IMR-90 (cell line): ENCODE measurements at regions not wholly inside any gene's neighbourhood (a gene's known extent, or its start where the extent isn't known, plus 50 kb on each side); places are given as distances from the start of the nearest gene placed in this dataset.

ENCODE experiments used
- ATAC-seq: fragments of 200-7000 bp; cut with Tn5 transposase; 2 replicates; pipeline ENCODE4 v1.9.1; 2020; ENCODE audit warnings: low read depth, mild to moderate bottlenecking, moderate library complexity
- BruUV-seq: library from RNA; stranded (reverse); fragments of 400-500 nt; replicated peaks from 2 replicates; lab custom pipeline; 2021; lab: Mats Ljungman, UMichigan
- CTCF ChIA-PET: fragments of 300-600 bp; formaldehyde crosslinking; extraction: SDS; loops from one replicate; lab custom pipeline; 2021; ENCODE audit warnings: antibody characterized with exemption; lab: Yijun Ruan, JAX
- POLR2A ChIA-PET: fragments of 300-600 bp; sonication (Branson Sonifier 250); formaldehyde crosslinking; loops from one replicate; lab custom pipeline; 2022; ENCODE audit warnings: antibody characterized with exemption; ENCODE audit not compliant: unreplicated experiment; lab: Charles Lee
- DNase-seq: peaks from one replicate; pipeline ENCODE4 v3.0.0; 2013
- H2AFZ ChIP-seq: replicated peaks from 2 replicates; pipeline ENCODE3; 2013; ENCODE audit warnings: low read length, mild to moderate bottlenecking; ENCODE audit not compliant: poor library complexity
- H2AK5ac ChIP-seq: 2 replicates; pipeline ENCODE4 v1.6.1; 2013; ENCODE audit warnings: low read depth, low read length, inconsistent platforms
- H2AK9ac ChIP-seq: replicated peaks from 2 replicates; pipeline ENCODE3; 2013; ENCODE audit warnings: mild to moderate bottlenecking, low read depth, low read length, moderate library complexity; ENCODE audit not compliant: poor library complexity
- H2BK120ac ChIP-seq: 2 replicates; pipeline ENCODE4 v1.6.1; 2013; ENCODE audit warnings: low read depth, low read length, inconsistent platforms
- H2BK15ac ChIP-seq: 3 replicates; pipeline ENCODE4 v1.6.1; 2013; ENCODE audit warnings: low read depth, low read length, inconsistent platforms
- H2BK20ac ChIP-seq: 2 replicates; pipeline ENCODE4 v1.6.1; 2013; ENCODE audit warnings: low read depth, mild to moderate bottlenecking, inconsistent platforms, low read length, moderate library complexity
- H2BK5ac ChIP-seq: 2 replicates; pipeline ENCODE4 v1.6.1; 2013; ENCODE audit warnings: mild to moderate bottlenecking, low read depth, low read length, inconsistent platforms; ENCODE audit not compliant: poor library complexity, severe bottlenecking
- H3K14ac ChIP-seq: replicated peaks from 2 replicates; pipeline ENCODE4 v1.6.1; 2013; ENCODE audit warnings: low read depth, low read length, inconsistent platforms
- H3K18ac ChIP-seq: 2 replicates; pipeline ENCODE4 v1.6.1; 2013; ENCODE audit warnings: low read depth, low read length, control low read depth
- H3K23ac ChIP-seq: 2 replicates; pipeline ENCODE4 v1.6.1; 2013; ENCODE audit warnings: low read depth, low read length, inconsistent platforms
- H3K27ac ChIP-seq: 2 replicates; pipeline ENCODE4 v1.5.1; 2013; ENCODE audit warnings: mild to moderate bottlenecking, control low read depth, low read length; ENCODE audit not compliant: insufficient read depth
- H3K27me3 ChIP-seq: 2 replicates; pipeline ENCODE4 v1.6.1; 2013; ENCODE audit warnings: low read length; ENCODE audit not compliant: control insufficient read depth, insufficient read depth
- H3K36me3 ChIP-seq: 2 replicates; pipeline ENCODE4 v1.6.1; 2013; ENCODE audit warnings: low read length, mixed read lengths; ENCODE audit not compliant: control insufficient read depth, insufficient read depth
- H3K4ac ChIP-seq: 2 replicates; pipeline ENCODE4 v1.6.1; 2013; ENCODE audit warnings: low read depth, low read length, inconsistent platforms
- H3K4me1 ChIP-seq: 2 replicates; pipeline ENCODE4 v1.6.1; 2013; ENCODE audit warnings: low read length, mixed read lengths; ENCODE audit not compliant: control insufficient read depth, insufficient read depth
- H3K4me2 ChIP-seq: 2 replicates; pipeline ENCODE4 v1.6.1; 2013; ENCODE audit warnings: low read depth, mild to moderate bottlenecking, control low read depth, low read length, moderate library complexity
- H3K4me3 ChIP-seq: 2 replicates; pipeline ENCODE4 v1.5.1; 2013; ENCODE audit warnings: low read depth, mild to moderate bottlenecking, control low read depth, low read length, moderate library complexity; ENCODE audit not compliant: insufficient read depth
- H3K56ac ChIP-seq: 2 replicates; pipeline ENCODE4 v1.6.1; 2013; ENCODE audit warnings: low read length, inconsistent platforms; ENCODE audit not compliant: insufficient read depth; ENCODE audit errors: extremely low read depth
- H3K79me1 ChIP-seq, 2 experiments: 2 replicates each; pipeline ENCODE4 v1.6.1; 2013; ENCODE audit warnings: low read length in 2 of 2, inconsistent platforms in 1 of 2, low read depth in 1 of 2
- H3K9ac ChIP-seq: 2 replicates; pipeline ENCODE4 v1.6.1; 2013; ENCODE audit warnings: low read depth, low read length, control low read depth
- H3K9me1 ChIP-seq: 2 replicates; pipeline ENCODE4 v1.6.1; 2013; ENCODE audit warnings: low read length, inconsistent platforms; ENCODE audit not compliant: insufficient read depth
- H3K9me3 ChIP-seq: 2 replicates; pipeline ENCODE4 v1.6.1; 2013; ENCODE audit warnings: low read length; ENCODE audit not compliant: control insufficient read depth, insufficient read depth
- H4K20me1 ChIP-seq: 2 replicates; pipeline ENCODE4 v1.6.1; 2013; ENCODE audit warnings: low read length, inconsistent platforms; ENCODE audit not compliant: insufficient read depth
- H4K5ac ChIP-seq: 2 replicates; pipeline ENCODE4 v1.6.1; 2013; ENCODE audit warnings: mild to moderate bottlenecking, low read depth, low read length, control low read depth
- H4K8ac ChIP-seq, 2 experiments: 2 replicates each; pipeline ENCODE4 v1.6.1; 2013; ENCODE audit warnings: low read depth in 2 of 2, low read length in 2 of 2, control low read depth in 1 of 2, inconsistent platforms in 1 of 2
- H4K91ac ChIP-seq: 2 replicates; pipeline ENCODE4 v1.6.1; 2013; ENCODE audit warnings: low read depth, low read length, inconsistent platforms; ENCODE audit not compliant: insufficient read depth
- BHLHE40 ChIP-seq: fragments of 150-350 bp; IDR thresholded peaks from 2 replicates; pipeline ENCODE4 v1.6.1; 2016; ENCODE audit warnings: mild to moderate bottlenecking, low read depth, low read length
- CHD1 ChIP-seq: IDR thresholded peaks from 2 replicates; pipeline ENCODE4 v1.6.1; 2012; ENCODE audit warnings: low read depth, low read length, improper control_type of control experiment
- CTCF ChIP-seq: conservative IDR thresholded peaks from 2 replicates; pipeline ENCODE4 v1.5.1; 2012; ENCODE audit warnings: mild to moderate bottlenecking, low read depth, low read length, improper control_type of control experiment
- FOS ChIP-seq: fragments of 150-350 bp; IDR thresholded peaks from 2 replicates; pipeline ENCODE4 v1.6.1; 2016; ENCODE audit warnings: low read depth, low read length
- MAZ ChIP-seq: IDR thresholded peaks from 2 replicates; pipeline ENCODE4 v1.6.1; 2012; ENCODE audit warnings: low read depth, mild to moderate bottlenecking, low read length, improper control_type of control experiment, moderate library complexity, borderline replicate concordance
- MXI1 ChIP-seq: IDR thresholded peaks from 2 replicates; pipeline ENCODE4 v1.6.1; 2012; ENCODE audit warnings: low read depth, mild to moderate bottlenecking, low read length, moderate library complexity, borderline replicate concordance
- POLR2A ChIP-seq: IDR thresholded peaks from 2 replicates; pipeline ENCODE4 v1.6.1; 2012; ENCODE audit warnings: mild to moderate bottlenecking, low read depth, low read length
- RFX5 ChIP-seq: IDR thresholded peaks from 2 replicates; pipeline ENCODE4 v1.8.0; 2012; ENCODE audit warnings: low read depth, mild to moderate bottlenecking, low read length, moderate library complexity
- SMC3 ChIP-seq: fragments of 150-350 bp; IDR thresholded peaks from 2 replicates; pipeline ENCODE4 v1.6.1; 2016; ENCODE audit warnings: low read depth, mild to moderate bottlenecking, antibody characterized with exemption, low read length, moderate library complexity
- WGBS, 2 experiments: methylation state at CpG; one replicate each; pipeline versions ENCODE4 v1.1.5 to v1.1.7; 2013; ENCODE audit warnings: missing lambda C conversion rate in 2 of 2; ENCODE audit not compliant: insufficient read length in 1 of 2; ENCODE audit errors: extremely low coverage in 2 of 2; 5-methylcytosine and 5-hydroxymethylcytosine counted together
- dilution Hi-C: fragments of 300-500 bp; cut with HindIII; formaldehyde crosslinking; loops from one replicate; pipeline ENCODE4 v1.14.3; 2018; ENCODE audit warnings: low sequenced_read_pairs; ENCODE audit not compliant: unreplicated experiment
- in situ Hi-C: fragments of 300-500 bp; cut with MboI; formaldehyde crosslinking; loops from 3 replicates; pipeline ENCODE4 v1.14.3; 2019; ENCODE audit warnings: low sequenced_read_pairs, inconsistent platforms, mixed read lengths
- intact Hi-C: fragments of 100-400 bp; cut with micrococcal nuclease; formaldehyde crosslinking; loops from 2 replicates; pipeline ENCODE4 v1.10.0; 2022

- dilution Hi-C loops (no loop called here), intact Hi-C loops (no loop called here), in situ Hi-C loops (no loop called here)
- no peak overlapping the region for H2AK9ac ChIP-seq
- H3K9me3 ChIP-seq = no peaks in the 10 kb centered on the region
- H3K27ac ChIP-seq = no peak overlapping the region
- no peak overlapping the region for H2AK5ac ChIP-seq
- no peak overlapping the region for H3K4me2 ChIP-seq
- H3K14ac ChIP-seq = no peak overlapping the region
- no peak overlapping the region for H3K4me3 ChIP-seq
- no peak overlapping the region for H3K4ac ChIP-seq
- BruUV-seq = no TSS peak
- H3K36me3 ChIP-seq = no peaks in the 10 kb centered on the region
- DNase-seq (no peak), ATAC-seq (no peak)
- H3K4me1 ChIP-seq = no peaks in the 10 kb centered on the region; the same call in 1 of the 2 replicates
- H4K20me1 ChIP-seq = no peaks in the 10 kb centered on the region
- no peak overlapping the region for H4K91ac ChIP-seq
- H3K27me3 ChIP-seq = no peaks in the 10 kb centered on the region; the same call in 1 of the 2 replicates
- H4K8ac ChIP-seq = no peak overlapping the region
- ChIA-PET CTCF (no interaction called here), POLR2A (no interaction called here)
- H3K9me1 ChIP-seq = no peaks in the 10 kb centered on the region
- no peak overlapping the region for H2BK15ac ChIP-seq
- H3K79me1 ChIP-seq = no peaks in the 10 kb centered on the region
- no peak for TF ChIP-seq SMC3
- no peak for TF ChIP-seq CTCF
- TF ChIP-seq POLR2A = no peak
- no peak for TF ChIP-seq MXI1
- TF ChIP-seq BHLHE40 = no peak
- no peak for TF ChIP-seq FOS
- TF ChIP-seq RFX5 = no peak
- TF ChIP-seq CHD1 = no peak
- TF ChIP-seq MAZ = no peak
- no peak overlapping the region for H2BK20ac ChIP-seq
- no peak overlapping the region for H3K9ac ChIP-seq
- no peak overlapping the region for H2AFZ ChIP-seq
- H3K18ac ChIP-seq = no peak overlapping the region
- no peak overlapping the region for H2BK5ac ChIP-seq
- H4K5ac ChIP-seq = no peak overlapping the region
- no CpG with 5 or more reads among the region's 8 CpGs for WGBS, 2 experiments
- no peak overlapping the region for H3K23ac ChIP-seq
- no peak overlapping the region for H3K56ac ChIP-seq
- no peak overlapping the region for H2BK120ac ChIP-seq
Observed at GRCh38 chr1:96983866-96984265, 262.3 kb downstream of the PTBP2 start.
